GM23248 (cell line): ENCODE measurements at regions not wholly inside any gene's neighbourhood (a gene's known extent, or its start where the extent isn't known, plus 50 kb on each side); places are given as distances from the start of the nearest gene placed in this dataset. TPM values are rescaled to one million over a fixed set of nuclear protein-coding genes. Genes with fewer than 3 reads are reported as not detected.
A peak's percentile ranks its signal among the peaks of the same experiment; 100 is the strongest.

Experiments
- DNase-seq: peaks from one replicate; pipeline ENCODE4 v3.0.0-alpha.2; 2015
- H2AFZ ChIP-seq: fragments of 200-600 bp; sonication (generic); 2 replicates; pipeline ENCODE4 v1.6.1; 2016; ENCODE audit warnings: antibody characterized with exemption
- H3F3A ChIP-seq: fragments of 200-600 bp; sonication (generic); 2 replicates; pipeline ENCODE4 v1.6.1; 2016; ENCODE audit warnings: mild to moderate bottlenecking, antibody characterized with exemption, mixed run types; ENCODE audit not compliant: insufficient read depth
- H3K27ac ChIP-seq: fragments of 200-600 bp; sonication (generic); 2 replicates; pipeline ENCODE4 v1.5.1; 2016; ENCODE audit warnings: mild to moderate bottlenecking
- H3K27me3 ChIP-seq: fragments of 200-600 bp; sonication (generic); replicated peaks from 2 replicates; pipeline ENCODE4 v1.6.1; 2016; ENCODE audit warnings: mild to moderate bottlenecking; ENCODE audit not compliant: insufficient read depth
- H3K36me3 ChIP-seq: fragments of 200-600 bp; sonication (generic); 2 replicates; pipeline ENCODE4 v1.6.1; 2016; ENCODE audit warnings: low read depth, mild to moderate bottlenecking
- H3K4me1 ChIP-seq: fragments of 200-600 bp; sonication (generic); 2 replicates; pipeline ENCODE4 v1.6.1; 2016; ENCODE audit warnings: mild to moderate bottlenecking; ENCODE audit not compliant: insufficient read depth
- H3K4me2 ChIP-seq: fragments of 200-600 bp; sonication (generic); one replicate; pipeline ENCODE4 v1.6.1; 2016; ENCODE audit warnings: mild to moderate bottlenecking; ENCODE audit not compliant: unreplicated experiment
- H3K4me3 ChIP-seq: fragments of 200-600 bp; sonication (generic); 2 replicates; pipeline ENCODE4 v1.5.1; 2016; ENCODE audit warnings: mild to moderate bottlenecking
- H3K79me2 ChIP-seq: fragments of 200-600 bp; sonication (generic); 2 replicates; pipeline ENCODE4 v1.6.1; 2016; ENCODE audit warnings: mild to moderate bottlenecking; ENCODE audit not compliant: insufficient read depth
- H3K9ac ChIP-seq: fragments of 200-600 bp; sonication (generic); 2 replicates; pipeline ENCODE4 v1.6.1; 2016; ENCODE audit warnings: mild to moderate bottlenecking
- H3K9me2 ChIP-seq: fragments of 200-600 bp; sonication (generic); 2 replicates; pipeline ENCODE4 v1.6.1; 2016; ENCODE audit warnings: mixed run types, mild to moderate bottlenecking, moderate library complexity; ENCODE audit not compliant: insufficient read depth
- H3K9me3 ChIP-seq: fragments of 200-600 bp; sonication (generic); one replicate; pipeline ENCODE4 v1.6.1; 2017; ENCODE audit warnings: low read depth
- H4K20me1 ChIP-seq: fragments of 200-600 bp; sonication (generic); 2 replicates; pipeline ENCODE4 v1.6.0; 2016; ENCODE audit not compliant: insufficient read depth
- EZH2 ChIP-seq: fragments of 200-600 bp; sonication (generic); IDR thresholded peaks from 2 replicates; pipeline ENCODE4 v1.6.1; 2018; ENCODE audit warnings: antibody characterized with exemption, mild to moderate bottlenecking; ENCODE audit not compliant: insufficient read depth, poor library complexity, severe bottlenecking
- EZH2phosphoT487 ChIP-seq: fragments of 200-600 bp; sonication (generic); IDR thresholded peaks from 2 replicates; pipeline ENCODE4 v1.6.1; 2018; ENCODE audit warnings: antibody characterized with exemption, moderate library complexity, mild to moderate bottlenecking, low read depth; ENCODE audit not compliant: insufficient read depth
- WGBS, 2 experiments: methylation state at CpG; one replicate each; pipeline ENCODE4 v1.1.6; 2015 to 2017; ENCODE audit warnings: low lambda C conversion rate in 2 of 2, low coverage in 1 of 2; ENCODE audit errors: missing lambda C conversion rate in 2 of 2; 5-methylcytosine and 5-hydroxymethylcytosine counted together
- in situ Hi-C: fragments of 300-500 bp; cut with MboI; formaldehyde crosslinking; loops from 2 replicates; pipeline ENCODE4 v1.15.0; 2020
- microRNA counts: library from miRNA; unstranded; fragments of <30 nt; microRNA quantifications from one replicate; lab custom pipeline; 2016
- microRNA-seq: library from miRNA; unstranded; fragments of <30 nt; microRNA quantifications from one replicate; pipeline ENCODE4, GENCODE V29; 2016; ENCODE audit warnings: borderline number of aligned reads
- small RNA-seq: library from RNA; depleted of rRNA; stranded (forward); fragments of <200 nt; gene quantifications from one replicate; pipeline ENCODE3, GENCODE V24; 2014; ENCODE audit warnings: low read depth, low replicate concordance

GRCh38 chr18:28236487-28236886, 59.6 kb upstream of the CDH2 start:
- Histone ChIP-seq H2AFZ (no peak overlapping the region), H3K27me3 (0 out of 2 replicates have a peak, but pooled peaks cover 5% of the 10 kb centered on the region), H3K36me3 (no peaks in the 10 kb centered on the region), H3K27ac (no peak overlapping the region), H3K9ac (no peak overlapping the region), H3K4me2 (no peak overlapping the region), H3K4me1 (no peaks in the 10 kb centered on the region), H3K4me3 (no peak overlapping the region), H3K9me2 (no peaks in the 10 kb centered on the region), H4K20me1 (no peaks in the 10 kb centered on the region), H3K79me2 (no peaks in the 10 kb centered on the region), H3K9me3 (no peaks in the 10 kb centered on the region), H3F3A (no peaks in the 10 kb centered on the region)
- in situ Hi-C loops: no loop called here
- no peak for TF ChIP-seq EZH2phosphoT487
- no peak for TF ChIP-seq EZH2
- DNase-seq: no peak
- 46 to 59% methylated on average over 1 of the region's 1 CpG for WGBS, 2 experiments

MicroRNA genes in the stretch of these regions (microRNA counts, 767-probe panel; counts per million panel counts)
- microRNA hsa-miR-302f (lab: Ali Mortazavi, UCI): 447 counts per million, percentile 86 among the panel's probes with 10 or more counts

Small RNA genes lying in the stretch of these regions (microRNA-seq; reads per million reads assigned to microRNA genes)
- gene MIR302F: not detected

Small RNA genes lying in the stretch of these regions (small RNA-seq; reads per million reads assigned to genes)
- gene AC023932.1 (not detected), gene AC105245.1 (not detected), gene RNU6-408P (not detected)
